ENCODE measurements at regions not wholly inside any gene's neighbourhood (a gene's known extent, or its start where the extent isn't known, plus 50 kb on each side); places are given as distances from the start of the nearest gene placed in this dataset.

GRCh38 chr3:23019596-23020300 is 183.4 kb upstream of the UBE2E2 start:
- Mint-ChIP-seq H3K36me3 (ENCODE audit: low read depth) (no peaks in the 10 kb centered on the region), H3K27ac (no peak overlapping the region), H3K9me3 (no peaks in the 10 kb centered on the region), H3K27me3 (ENCODE audit: low read depth) (no peaks in the 10 kb centered on the region), H3K4me3 (no peak overlapping the region), H3K4me1 (ENCODE audit: low read depth) (no peaks in the 10 kb centered on the region)
- DNase-seq (ENCODE audit: low spot score) = no peak

DNA sequence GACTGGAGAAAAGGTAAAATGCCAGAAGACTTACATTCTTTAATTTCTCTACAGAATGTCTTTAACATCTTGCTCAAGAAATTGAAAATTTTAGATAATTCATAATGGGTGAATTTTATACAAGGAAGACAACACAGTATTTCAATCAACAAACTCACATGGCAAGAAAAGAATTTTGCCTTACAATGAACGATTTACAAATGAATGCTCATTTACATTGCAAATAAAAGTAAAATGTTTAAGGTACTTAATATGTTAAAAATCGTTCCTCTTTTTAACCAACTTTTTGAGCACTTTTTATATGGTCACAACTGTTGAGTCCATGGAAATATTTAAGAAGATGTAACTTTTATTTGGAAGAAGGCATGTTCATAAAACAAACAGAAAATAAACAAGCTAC is 174.8 kb upstream of the UBE2E2 start:
- Mint-ChIP-seq H3K27me3 (ENCODE audit: low read depth) (no peaks in the 10 kb centered on the region), H3K9me3 (no peaks in the 10 kb centered on the region), H3K36me3 (ENCODE audit: low read depth) (no peaks in the 10 kb centered on the region), H3K4me3 (no peak overlapping the region), H3K27ac (no peak overlapping the region), H3K4me1 (ENCODE audit: low read depth) (no peaks in the 10 kb centered on the region)
- DNase-seq (ENCODE audit: low spot score) = no peak

DNA sequence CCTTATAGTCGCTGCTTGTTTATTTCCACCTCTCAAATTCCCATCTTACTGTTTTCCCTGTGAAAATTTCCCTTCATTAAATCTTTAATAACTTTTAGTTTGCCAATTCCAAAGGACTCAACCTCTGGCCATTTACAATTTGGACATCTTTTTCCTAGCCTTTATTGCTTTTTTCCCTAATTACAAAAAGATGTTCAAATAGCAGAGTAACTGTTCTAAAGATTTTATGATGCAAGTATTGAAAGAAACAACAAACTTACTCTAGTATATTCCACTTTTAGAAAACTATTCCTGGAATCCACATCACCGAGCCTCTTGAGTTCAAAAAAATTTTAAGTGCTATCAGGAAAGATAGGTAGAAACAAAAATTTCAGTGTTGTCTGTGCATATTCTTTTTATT is 174.1 kb upstream of the UBE2E2 start:
- Mint-ChIP-seq H3K36me3 (ENCODE audit: low read depth) (no peaks in the 10 kb centered on the region), H3K4me1 (ENCODE audit: low read depth) (no peaks in the 10 kb centered on the region), H3K9me3 (no peaks in the 10 kb centered on the region), H3K4me3 (no peak overlapping the region), H3K27ac (no peak overlapping the region), H3K27me3 (ENCODE audit: low read depth) (no peaks in the 10 kb centered on the region)
- DNase-seq (ENCODE audit: low spot score) = no peak

DNA sequence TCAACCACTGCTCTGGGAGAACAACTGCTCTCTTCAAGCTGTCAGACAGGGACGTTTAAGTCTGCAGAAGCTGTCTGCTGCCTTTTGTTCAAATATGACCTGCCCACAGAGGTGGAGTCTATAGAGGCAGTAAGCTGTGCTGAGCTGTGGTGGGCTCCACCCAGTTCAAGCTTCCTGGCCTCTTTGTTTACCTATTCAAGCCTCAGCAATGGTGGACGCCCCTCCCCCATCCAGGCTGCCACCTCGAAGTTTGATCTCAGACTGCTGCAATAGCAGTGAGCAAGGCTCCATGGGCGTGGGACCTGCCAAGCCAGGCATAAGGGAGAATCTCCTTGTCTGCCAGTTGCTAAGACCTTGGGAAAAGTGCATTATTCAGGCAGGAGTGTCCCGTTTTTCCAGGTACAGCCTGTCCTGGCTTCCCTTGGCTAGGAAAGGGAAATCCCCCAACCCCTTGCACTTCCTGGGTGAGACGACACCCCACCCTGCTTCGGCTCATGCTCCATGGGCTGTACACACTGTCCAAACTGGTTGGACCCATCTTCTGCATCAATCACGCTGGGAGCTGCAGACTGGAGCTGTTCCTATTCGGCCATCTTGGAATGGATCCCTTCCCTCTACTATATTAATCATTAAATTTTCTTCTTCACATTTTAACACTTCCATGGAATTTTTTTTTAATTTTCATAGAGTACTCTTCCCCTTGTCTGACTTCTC is 167.0 kb upstream of the UBE2E2 start:
- no peaks in the 10 kb centered on the region for H3K36me3 Mint-ChIP-seq (ENCODE audit: low read depth)
- H3K4me1 Mint-ChIP-seq (ENCODE audit: low read depth) = no peaks in the 10 kb centered on the region
- no peak overlapping the region for H3K27ac Mint-ChIP-seq
- H3K4me3 Mint-ChIP-seq = no peak overlapping the region
- H3K9me3 Mint-ChIP-seq = no peaks in the 10 kb centered on the region
- no peak for DNase-seq (ENCODE audit: low spot score)
- no peaks in the 10 kb centered on the region for H3K27me3 Mint-ChIP-seq (ENCODE audit: low read depth)

- no peaks in the 10 kb centered on the region for H3K9me3 Mint-ChIP-seq
- H3K27me3 Mint-ChIP-seq (ENCODE audit: low read depth) = no peaks in the 10 kb centered on the region
- no peak overlapping the region for H3K27ac Mint-ChIP-seq
- H3K36me3 Mint-ChIP-seq (ENCODE audit: low read depth) = no peaks in the 10 kb centered on the region
- no peak overlapping the region for H3K4me3 Mint-ChIP-seq
- no peaks in the 10 kb centered on the region for H3K4me1 Mint-ChIP-seq (ENCODE audit: low read depth)
- no peak for DNase-seq (ENCODE audit: low spot score)
Observed at GRCh38 chr3:23036728-23037127, 166.4 kb upstream of the UBE2E2 start.

DNA sequence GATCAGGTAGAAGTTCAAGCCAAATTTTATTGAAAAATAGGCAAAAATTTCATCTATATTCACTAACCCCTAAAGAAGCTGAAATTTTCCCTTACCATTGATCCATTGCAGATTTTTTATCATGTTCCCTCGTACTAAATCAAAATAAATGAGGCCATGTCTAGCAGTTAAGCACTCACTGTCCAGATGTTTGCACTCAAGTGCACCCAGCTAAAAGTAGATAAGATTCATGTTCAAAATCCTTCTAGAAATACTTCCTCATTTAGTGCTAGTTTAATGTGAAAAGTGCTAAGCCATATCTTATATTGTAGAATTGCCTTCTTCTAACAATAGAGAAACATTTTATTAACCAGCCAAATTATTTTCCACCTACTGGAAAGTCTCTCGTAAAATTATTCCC is 164.7 kb upstream of the UBE2E2 start:
- no peak overlapping the region for H3K4me3 Mint-ChIP-seq
- H3K9me3 Mint-ChIP-seq = no peaks in the 10 kb centered on the region
- no peak overlapping the region for H3K27ac Mint-ChIP-seq
- no peaks in the 10 kb centered on the region for H3K27me3 Mint-ChIP-seq (ENCODE audit: low read depth)
- DNase-seq (ENCODE audit: low spot score) = no peak
- no peaks in the 10 kb centered on the region for H3K36me3 Mint-ChIP-seq (ENCODE audit: low read depth)
- no peaks in the 10 kb centered on the region for H3K4me1 Mint-ChIP-seq (ENCODE audit: low read depth)

DNA sequence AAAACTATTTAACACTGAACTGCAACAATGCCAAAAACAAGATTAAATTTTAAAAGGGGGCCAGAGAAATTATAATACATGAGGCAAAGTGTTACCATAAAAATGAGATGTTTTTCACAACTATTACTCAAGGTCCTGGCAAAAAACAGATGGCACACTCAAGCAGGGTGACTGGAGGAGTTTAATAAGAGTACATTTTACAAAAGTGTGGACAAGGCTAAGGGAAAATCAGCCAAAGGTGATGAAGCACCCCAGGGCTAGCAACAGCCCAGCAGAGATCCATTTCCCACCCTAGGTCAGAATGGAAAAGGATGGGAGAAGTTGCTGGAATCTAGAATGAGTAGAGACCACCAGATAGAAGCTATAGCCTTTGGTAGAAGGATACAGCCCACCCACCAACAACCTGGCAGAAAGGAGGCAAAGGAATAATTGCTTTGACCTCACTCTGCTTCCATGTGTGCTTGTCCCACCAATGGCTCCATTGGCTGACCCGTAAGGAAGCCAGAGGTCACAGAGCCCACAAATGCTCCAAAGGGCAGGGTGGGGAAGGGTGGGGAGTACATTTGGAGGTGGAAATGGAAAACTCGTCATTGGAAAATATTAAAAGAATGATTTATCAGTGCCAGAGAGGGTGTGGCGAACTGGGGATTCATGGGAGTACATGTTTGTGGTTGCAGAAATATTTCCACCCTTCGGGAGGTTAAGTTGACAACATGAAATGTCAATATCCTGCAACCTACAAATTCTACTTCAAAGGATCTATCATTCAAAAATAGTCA is 161.0 kb upstream of the UBE2E2 start:
- no peaks in the 10 kb centered on the region for H3K36me3 Mint-ChIP-seq (ENCODE audit: low read depth)
- no peaks in the 10 kb centered on the region for H3K27me3 Mint-ChIP-seq (ENCODE audit: low read depth)
- no peak overlapping the region for H3K4me3 Mint-ChIP-seq
- peaks cover 7% of the 10 kb centered on the region for H3K9me3 Mint-ChIP-seq
- DNase-seq (ENCODE audit: low spot score) = no peak
- H3K27ac Mint-ChIP-seq = no peak overlapping the region
- no peaks in the 10 kb centered on the region for H3K4me1 Mint-ChIP-seq (ENCODE audit: low read depth)

- Mint-ChIP-seq H3K27ac (no peak overlapping the region), H3K36me3 (ENCODE audit: low read depth) (no peaks in the 10 kb centered on the region), H3K27me3 (ENCODE audit: low read depth) (no peaks in the 10 kb centered on the region), H3K4me1 (ENCODE audit: low read depth) (no peaks in the 10 kb centered on the region), H3K4me3 (no peak overlapping the region), H3K9me3 (peaks cover 11% of the 10 kb centered on the region)
- DNase-seq (ENCODE audit: low spot score) = no peak
Observed at GRCh38 chr3:23044463-23044862, 158.7 kb upstream of the UBE2E2 start.

DNA sequence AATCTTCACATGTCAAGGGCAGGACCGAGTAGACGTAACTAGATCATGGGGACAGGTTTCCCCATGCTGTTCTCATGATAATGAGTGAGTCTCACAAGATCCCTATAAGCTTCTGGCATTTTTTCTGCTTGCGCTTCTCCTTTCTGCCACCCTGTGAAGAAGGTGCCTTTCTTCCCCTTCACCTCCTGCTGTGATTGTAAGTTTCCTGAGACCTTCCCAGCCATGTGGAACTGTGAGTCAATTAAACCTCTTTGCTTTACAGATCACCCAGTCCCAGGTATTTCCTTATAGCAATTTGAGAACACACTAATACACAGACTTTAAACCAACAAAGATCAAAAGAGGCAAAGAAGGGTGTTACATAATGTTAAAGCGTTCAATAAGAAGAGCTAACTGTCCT is 156.6 kb upstream of the UBE2E2 start:
- DNase-seq (ENCODE audit: low spot score) = no peak
- H3K4me3 Mint-ChIP-seq = no peak overlapping the region
- peaks cover 11% of the 10 kb centered on the region for H3K9me3 Mint-ChIP-seq
- H3K36me3 Mint-ChIP-seq (ENCODE audit: low read depth) = no peaks in the 10 kb centered on the region
- no peaks in the 10 kb centered on the region for H3K27me3 Mint-ChIP-seq (ENCODE audit: low read depth)
- H3K27ac Mint-ChIP-seq = no peak overlapping the region
- no peaks in the 10 kb centered on the region for H3K4me1 Mint-ChIP-seq (ENCODE audit: low read depth)

DNA sequence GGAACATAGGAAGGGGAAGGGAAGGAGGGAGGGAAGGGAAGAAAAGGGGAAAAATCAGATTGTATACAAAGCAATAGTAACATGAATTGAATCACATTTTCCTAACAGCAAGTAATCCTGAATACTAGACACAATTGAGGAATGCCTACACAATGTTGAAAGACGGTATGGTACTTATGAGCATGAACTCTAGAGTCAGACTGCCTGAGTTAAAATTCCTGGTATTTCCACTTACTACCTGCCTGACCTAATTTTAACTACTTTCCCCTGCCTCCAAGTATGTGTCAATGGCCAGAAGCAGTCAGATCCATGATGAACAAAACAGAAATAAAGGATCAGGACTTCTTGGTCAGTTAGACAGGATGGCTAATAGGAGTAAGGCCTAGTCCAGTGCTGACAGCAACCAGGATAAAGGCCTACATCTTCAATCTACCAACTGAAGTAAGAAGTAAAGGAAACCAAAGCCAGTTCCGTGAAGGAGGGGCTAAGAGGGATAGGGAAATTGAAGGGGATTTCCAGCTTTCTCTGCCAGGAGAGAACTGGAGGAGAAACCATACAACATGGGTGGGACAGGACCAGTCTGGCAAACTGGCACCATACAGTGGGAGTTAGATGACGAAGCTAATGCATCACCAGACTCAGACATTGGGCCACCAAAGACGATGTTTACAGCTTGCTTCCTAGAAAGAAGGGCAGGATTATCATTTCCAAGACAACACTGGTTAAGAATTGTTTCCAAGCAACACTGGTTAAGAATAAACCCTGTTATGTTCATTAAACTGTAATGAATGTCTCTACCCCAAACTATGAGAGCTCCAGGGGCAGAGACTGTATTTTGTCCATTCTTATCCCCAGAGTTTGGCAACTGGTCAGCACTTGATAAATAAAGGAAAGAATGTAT is 151.6 kb upstream of the UBE2E2 start:
- H3K27ac Mint-ChIP-seq = no peak overlapping the region
- peaks cover 7% of the 10 kb centered on the region for H3K9me3 Mint-ChIP-seq
- no peaks in the 10 kb centered on the region for H3K36me3 Mint-ChIP-seq (ENCODE audit: low read depth)
- DNase-seq (ENCODE audit: low spot score) = no peak
- H3K27me3 Mint-ChIP-seq (ENCODE audit: low read depth) = no peaks in the 10 kb centered on the region
- no peaks in the 10 kb centered on the region for H3K4me1 Mint-ChIP-seq (ENCODE audit: low read depth)
- H3K4me3 Mint-ChIP-seq = no peak overlapping the region

DNA sequence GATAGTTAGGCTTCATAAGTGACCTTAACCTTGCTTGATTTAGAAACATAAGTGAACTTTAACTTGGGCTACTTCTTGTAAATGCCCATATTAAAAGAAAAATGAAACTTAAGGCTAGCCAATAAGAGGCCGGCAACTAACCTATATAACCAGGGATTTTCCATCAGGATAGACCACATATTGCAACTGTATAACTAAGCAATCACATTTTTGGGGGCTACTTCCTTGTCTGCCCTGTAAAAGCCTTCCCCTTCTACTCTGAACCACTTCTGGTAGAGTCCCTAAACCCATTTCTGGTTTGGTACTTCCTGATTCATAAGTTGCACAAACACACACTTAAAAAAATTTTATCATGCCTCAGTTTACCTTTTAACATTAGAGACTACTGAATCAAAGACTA is 150.9 kb upstream of the UBE2E2 start:
- DNase-seq (ENCODE audit: low spot score) = no peak
- Mint-ChIP-seq H3K27me3 (ENCODE audit: low read depth) (no peaks in the 10 kb centered on the region), H3K4me3 (no peak overlapping the region), H3K9me3 (peaks cover 3% of the 10 kb centered on the region), H3K36me3 (ENCODE audit: low read depth) (no peaks in the 10 kb centered on the region), H3K4me1 (ENCODE audit: low read depth) (no peaks in the 10 kb centered on the region), H3K27ac (no peak overlapping the region)

DNA sequence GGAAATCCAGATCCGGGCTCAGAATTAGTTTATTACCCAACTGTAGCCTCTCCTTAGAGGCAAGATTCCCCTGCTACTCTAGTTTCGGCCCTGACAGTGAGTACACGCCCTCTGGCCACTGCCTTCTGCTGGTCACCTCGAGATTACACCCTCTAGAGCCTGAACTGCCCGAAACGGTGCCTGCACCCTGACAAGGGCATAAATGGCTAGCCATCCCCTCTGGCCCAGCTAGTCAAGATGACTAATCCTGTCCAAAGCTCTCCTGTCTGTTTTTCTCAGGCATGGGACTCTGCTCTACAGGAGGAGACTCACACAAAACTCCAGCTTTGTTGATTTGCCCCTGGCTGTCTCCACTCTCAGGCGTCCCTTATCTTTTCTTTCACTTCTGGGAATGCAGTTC is 150.5 kb upstream of the UBE2E2 start:
- no peaks in the 10 kb centered on the region for H3K27me3 Mint-ChIP-seq (ENCODE audit: low read depth)
- H3K36me3 Mint-ChIP-seq (ENCODE audit: low read depth) = no peaks in the 10 kb centered on the region
- H3K27ac Mint-ChIP-seq = no peak overlapping the region
- no peaks in the 10 kb centered on the region for H3K9me3 Mint-ChIP-seq
- no peak for DNase-seq (ENCODE audit: low spot score)
- H3K4me1 Mint-ChIP-seq (ENCODE audit: low read depth) = no peaks in the 10 kb centered on the region
- H3K4me3 Mint-ChIP-seq = no peak overlapping the region

- Mint-ChIP-seq H3K27me3 (ENCODE audit: low read depth) (peaks cover 1% of the 10 kb centered on the region), H3K9me3 (no peaks in the 10 kb centered on the region), H3K4me1 (ENCODE audit: low read depth) (no peaks in the 10 kb centered on the region), H3K36me3 (ENCODE audit: low read depth) (no peaks in the 10 kb centered on the region), H3K27ac (no peak overlapping the region), H3K4me3 (no peak overlapping the region)
- DNase-seq (ENCODE audit: low spot score) = no peak
Observed at GRCh38 chr3:23055733-23056376, 147.3 kb upstream of the UBE2E2 start.

All from T-helper 2 cell treated with Interferon-gamma antibody and Interleukin-4, amounts not matched to agents 5 μg/mL and 100 μg/mL, for 36 hours (primary cell).